Ishikawa (cell line): ENCODE measurements at regions not wholly inside any gene's neighbourhood (a gene's known extent, or its start where the extent isn't known, plus 50 kb on each side); places are given as distances from the start of the nearest gene placed in this dataset.

ENCODE experiments used
- CEBPB ChIP-seq: IDR thresholded peaks from 2 replicates; pipeline ENCODE4 v1.6.1; 2012
- CREB1 ChIP-seq: IDR thresholded peaks from 2 replicates; pipeline ENCODE4 v1.6.1; 2012; ENCODE audit warnings: low read depth
- EGR1 ChIP-seq: IDR thresholded peaks from 2 replicates; pipeline ENCODE4 v1.6.1; 2012
- EP300 ChIP-seq: IDR thresholded peaks from 2 replicates; pipeline ENCODE4 v1.6.1; 2012; ENCODE audit warnings: borderline replicate concordance
- FOXM1 ChIP-seq: IDR thresholded peaks from 2 replicates; pipeline ENCODE4 v1.6.1; 2012; ENCODE audit warnings: low read depth, borderline replicate concordance
- RAD21 ChIP-seq: IDR thresholded peaks from 2 replicates; pipeline ENCODE4 v1.6.1; 2012; ENCODE audit warnings: low read depth
- TCF12 ChIP-seq: IDR thresholded peaks from 2 replicates; pipeline ENCODE4 v1.6.1; 2012; ENCODE audit warnings: low read depth
- TEAD4 ChIP-seq: IDR thresholded peaks from 2 replicates; pipeline ENCODE4 v1.6.1; 2012
- YY1 ChIP-seq: IDR thresholded peaks from 2 replicates; pipeline ENCODE4 v1.6.1; 2012; ENCODE audit warnings: low read depth
- TF ChIP-seq, protein P1 (sequence below): IDR thresholded peaks from 2 replicates; pipeline ENCODE4 v1.6.1; 2012
- TF ChIP-seq, protein P2 (sequence below): IDR thresholded peaks from 2 replicates; pipeline ENCODE4 v1.6.1; 2012; ENCODE audit warnings: low read depth, mild to moderate bottlenecking

DNA sequence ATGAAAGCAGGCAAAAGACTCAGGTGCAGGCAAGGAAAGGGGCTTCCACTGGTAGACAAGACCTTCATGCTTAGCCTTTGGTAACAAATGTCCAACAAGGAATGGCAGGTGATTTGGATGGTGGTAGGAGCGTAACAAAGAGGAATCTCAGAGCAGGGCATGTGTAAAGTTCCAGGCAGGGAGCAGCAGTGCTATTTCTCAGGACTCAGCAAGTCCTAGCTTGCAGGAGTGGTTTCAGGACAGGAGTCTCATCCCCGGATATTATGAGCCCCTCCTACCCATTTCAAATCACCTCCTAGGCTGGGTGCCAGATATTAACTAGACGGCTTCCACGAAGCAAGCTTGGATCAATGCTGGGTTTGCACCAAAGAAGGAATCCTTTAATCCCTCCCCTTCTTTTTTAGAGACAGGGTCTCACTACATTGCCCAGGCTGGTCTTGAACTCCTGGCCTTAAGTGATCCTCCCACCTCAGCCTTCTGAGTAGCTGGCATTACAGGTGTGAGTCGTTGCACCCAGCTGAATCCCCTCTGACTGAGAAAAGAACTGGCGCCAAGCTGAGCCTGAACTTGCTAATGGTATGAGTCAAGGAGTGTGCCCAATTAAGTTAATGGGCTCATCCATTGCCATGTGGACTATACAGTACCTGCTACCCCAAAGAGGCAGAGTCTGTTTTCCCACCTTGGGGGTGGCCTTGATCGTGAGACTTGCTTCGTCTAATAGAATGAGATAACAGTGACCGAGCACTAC lies 190.3 kb downstream of the ARL4C start:
- TF ChIP-seq CEBPB (no peak), EP300 (no peak), RAD21 (no peak), TCF12 (no peak), YY1 (no peak), TEAD4 (no peak), FOXM1 (no peak), CREB1 (no peak), EGR1 (no peak)
- TF ChIP-seq, protein P1, sequence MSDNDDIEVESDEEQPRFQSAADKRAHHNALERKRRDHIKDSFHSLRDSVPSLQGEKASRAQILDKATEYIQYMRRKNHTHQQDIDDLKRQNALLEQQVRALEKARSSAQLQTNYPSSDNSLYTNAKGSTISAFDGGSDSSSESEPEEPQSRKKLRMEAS, result no peak
- TF ChIP-seq, protein P2, sequence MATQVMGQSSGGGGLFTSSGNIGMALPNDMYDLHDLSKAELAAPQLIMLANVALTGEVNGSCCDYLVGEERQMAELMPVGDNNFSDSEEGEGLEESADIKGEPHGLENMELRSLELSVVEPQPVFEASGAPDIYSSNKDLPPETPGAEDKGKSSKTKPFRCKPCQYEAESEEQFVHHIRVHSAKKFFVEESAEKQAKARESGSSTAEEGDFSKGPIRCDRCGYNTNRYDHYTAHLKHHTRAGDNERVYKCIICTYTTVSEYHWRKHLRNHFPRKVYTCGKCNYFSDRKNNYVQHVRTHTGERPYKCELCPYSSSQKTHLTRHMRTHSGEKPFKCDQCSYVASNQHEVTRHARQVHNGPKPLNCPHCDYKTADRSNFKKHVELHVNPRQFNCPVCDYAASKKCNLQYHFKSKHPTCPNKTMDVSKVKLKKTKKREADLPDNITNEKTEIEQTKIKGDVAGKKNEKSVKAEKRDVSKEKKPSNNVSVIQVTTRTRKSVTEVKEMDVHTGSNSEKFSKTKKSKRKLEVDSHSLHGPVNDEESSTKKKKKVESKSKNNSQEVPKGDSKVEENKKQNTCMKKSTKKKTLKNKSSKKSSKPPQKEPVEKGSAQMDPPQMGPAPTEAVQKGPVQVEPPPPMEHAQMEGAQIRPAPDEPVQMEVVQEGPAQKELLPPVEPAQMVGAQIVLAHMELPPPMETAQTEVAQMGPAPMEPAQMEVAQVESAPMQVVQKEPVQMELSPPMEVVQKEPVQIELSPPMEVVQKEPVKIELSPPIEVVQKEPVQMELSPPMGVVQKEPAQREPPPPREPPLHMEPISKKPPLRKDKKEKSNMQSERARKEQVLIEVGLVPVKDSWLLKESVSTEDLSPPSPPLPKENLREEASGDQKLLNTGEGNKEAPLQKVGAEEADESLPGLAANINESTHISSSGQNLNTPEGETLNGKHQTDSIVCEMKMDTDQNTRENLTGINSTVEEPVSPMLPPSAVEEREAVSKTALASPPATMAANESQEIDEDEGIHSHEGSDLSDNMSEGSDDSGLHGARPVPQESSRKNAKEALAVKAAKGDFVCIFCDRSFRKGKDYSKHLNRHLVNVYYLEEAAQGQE, result no peak
